Loucy (cell line): ENCODE measurements at regions not wholly inside any gene's neighbourhood (a gene's known extent, or its start where the extent isn't known, plus 50 kb on each side); places are given as distances from the start of the nearest gene placed in this dataset.

ENCODE experiments used
- H2AFZ ChIP-seq: fragments of 200-600 bp; sonication (generic); 2 replicates; pipeline ENCODE4 v1.6.0; 2016; ENCODE audit warnings: antibody characterized with exemption, mild to moderate bottlenecking, low read length, moderate library complexity
- H3F3A ChIP-seq: fragments of 200-600 bp; 2 replicates; pipeline ENCODE4 v1.6.0; 2016; ENCODE audit warnings: antibody characterized with exemption, low read depth, mild to moderate bottlenecking
- H3K27me3 ChIP-seq: fragments of 200-600 bp; sonication (generic); 2 replicates; pipeline ENCODE4 v1.6.1; 2014; ENCODE audit warnings: low read length, mild to moderate bottlenecking; ENCODE audit not compliant: insufficient read depth, poor library complexity, severe bottlenecking
- H3K36me3 ChIP-seq: fragments of 200-600 bp; sonication (generic); 2 replicates; pipeline ENCODE4 v1.6.1; 2016; ENCODE audit warnings: low read length; ENCODE audit not compliant: insufficient read depth
- H3K4me1 ChIP-seq: fragments of 200-600 bp; sonication (generic); 2 replicates; pipeline ENCODE4 v1.5.1; 2014; ENCODE audit warnings: low read length, mild to moderate bottlenecking; ENCODE audit not compliant: insufficient read depth, poor library complexity, severe bottlenecking
- H3K4me2 ChIP-seq: fragments of 200-600 bp; sonication (generic); 2 replicates; pipeline ENCODE4 v1.6.0; 2014; ENCODE audit warnings: antibody characterized with exemption, low read length, low read depth, mild to moderate bottlenecking; ENCODE audit not compliant: poor library complexity, severe bottlenecking
- H3K4me3 ChIP-seq: fragments of 200-600 bp; sonication (generic); 2 replicates; pipeline ENCODE4 v1.5.1; 2014; ENCODE audit warnings: low read length, mild to moderate bottlenecking, mixed read lengths; ENCODE audit not compliant: poor library complexity, severe bottlenecking
- H3K79me2 ChIP-seq: fragments of 200-600 bp; sonication (generic); 2 replicates; pipeline ENCODE4 v1.6.1; 2014; ENCODE audit warnings: low read length; ENCODE audit not compliant: insufficient read depth
- H3K9ac ChIP-seq: fragments of 200-600 bp; sonication (generic); 2 replicates; pipeline ENCODE4 v1.6.0; 2014; ENCODE audit warnings: mild to moderate bottlenecking, low read depth, low read length, moderate library complexity; ENCODE audit not compliant: poor library complexity, severe bottlenecking
- H3K9me2 ChIP-seq: fragments of 200-600 bp; sonication (generic); replicated peaks from 2 replicates; pipeline ENCODE4 v1.6.1; 2016; ENCODE audit warnings: low read depth, low read length, mixed read lengths
- H3K9me3 ChIP-seq: fragments of 200-600 bp; sonication (generic); 2 replicates; pipeline ENCODE4 v1.6.1; 2014; ENCODE audit warnings: mild to moderate bottlenecking, antibody characterized with exemption, low read length, low read depth; ENCODE audit not compliant: insufficient read depth
- H4K20me1 ChIP-seq: fragments of 200-600 bp; sonication (generic); 2 replicates; pipeline ENCODE4 v1.6.0; 2014; ENCODE audit warnings: antibody characterized with exemption, low read length, mild to moderate bottlenecking; ENCODE audit not compliant: insufficient read depth, poor library complexity, severe bottlenecking
- EZH2phosphoT487 ChIP-seq: fragments of 200-600 bp; IDR thresholded peaks from 2 replicates; pipeline ENCODE4 v1.6.1; 2018; ENCODE audit warnings: antibody characterized with exemption, mild to moderate bottlenecking, moderate library complexity, borderline replicate concordance
- TF ChIP-seq, protein P1 (sequence below): fragments of 200-600 bp; sonication (generic); conservative IDR thresholded peaks from 2 replicates; pipeline ENCODE4 v1.5.1; 2014; ENCODE audit warnings: mild to moderate bottlenecking, antibody characterized with exemption, low read length

DNA sequence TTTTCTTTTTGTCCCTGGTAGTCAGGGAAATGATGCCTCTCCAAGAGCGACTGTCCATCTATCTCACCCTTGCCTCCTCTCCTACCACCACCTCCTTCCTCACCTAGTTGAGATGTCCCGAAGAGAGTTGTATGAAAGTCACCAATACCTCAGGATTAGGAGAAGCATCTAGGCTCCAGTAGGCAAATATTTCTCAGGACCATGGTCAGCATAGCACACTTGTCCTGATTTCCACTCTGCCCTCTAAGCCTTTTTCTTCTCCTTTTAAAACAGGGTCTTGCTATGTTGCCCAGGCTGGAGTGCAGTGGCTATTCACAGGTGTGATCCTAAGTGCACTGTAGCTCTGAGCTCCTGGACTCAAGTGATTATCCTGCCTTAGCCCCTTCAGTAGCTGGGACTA, 268.4 kb upstream of the PELI2 start:
- Histone ChIP-seq H3K4me2 (no peak overlapping the region), H3K9ac (no peak overlapping the region), H2AFZ (no peak overlapping the region), H3K36me3 (no peaks in the 10 kb centered on the region), H3K79me2 (no peaks in the 10 kb centered on the region), H3K4me1 (no peaks in the 10 kb centered on the region), H3F3A (no peaks in the 10 kb centered on the region), H3K9me3 (no peaks in the 10 kb centered on the region), H4K20me1 (no peaks in the 10 kb centered on the region), H3K27me3 (no peaks in the 10 kb centered on the region), H3K9me2 (no peaks in the 10 kb centered on the region), H3K4me3 (no peak overlapping the region)
- TF ChIP-seq, protein P1, sequence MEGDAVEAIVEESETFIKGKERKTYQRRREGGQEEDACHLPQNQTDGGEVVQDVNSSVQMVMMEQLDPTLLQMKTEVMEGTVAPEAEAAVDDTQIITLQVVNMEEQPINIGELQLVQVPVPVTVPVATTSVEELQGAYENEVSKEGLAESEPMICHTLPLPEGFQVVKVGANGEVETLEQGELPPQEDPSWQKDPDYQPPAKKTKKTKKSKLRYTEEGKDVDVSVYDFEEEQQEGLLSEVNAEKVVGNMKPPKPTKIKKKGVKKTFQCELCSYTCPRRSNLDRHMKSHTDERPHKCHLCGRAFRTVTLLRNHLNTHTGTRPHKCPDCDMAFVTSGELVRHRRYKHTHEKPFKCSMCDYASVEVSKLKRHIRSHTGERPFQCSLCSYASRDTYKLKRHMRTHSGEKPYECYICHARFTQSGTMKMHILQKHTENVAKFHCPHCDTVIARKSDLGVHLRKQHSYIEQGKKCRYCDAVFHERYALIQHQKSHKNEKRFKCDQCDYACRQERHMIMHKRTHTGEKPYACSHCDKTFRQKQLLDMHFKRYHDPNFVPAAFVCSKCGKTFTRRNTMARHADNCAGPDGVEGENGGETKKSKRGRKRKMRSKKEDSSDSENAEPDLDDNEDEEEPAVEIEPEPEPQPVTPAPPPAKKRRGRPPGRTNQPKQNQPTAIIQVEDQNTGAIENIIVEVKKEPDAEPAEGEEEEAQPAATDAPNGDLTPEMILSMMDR = no peak
- no peak for TF ChIP-seq EZH2phosphoT487

DNA sequence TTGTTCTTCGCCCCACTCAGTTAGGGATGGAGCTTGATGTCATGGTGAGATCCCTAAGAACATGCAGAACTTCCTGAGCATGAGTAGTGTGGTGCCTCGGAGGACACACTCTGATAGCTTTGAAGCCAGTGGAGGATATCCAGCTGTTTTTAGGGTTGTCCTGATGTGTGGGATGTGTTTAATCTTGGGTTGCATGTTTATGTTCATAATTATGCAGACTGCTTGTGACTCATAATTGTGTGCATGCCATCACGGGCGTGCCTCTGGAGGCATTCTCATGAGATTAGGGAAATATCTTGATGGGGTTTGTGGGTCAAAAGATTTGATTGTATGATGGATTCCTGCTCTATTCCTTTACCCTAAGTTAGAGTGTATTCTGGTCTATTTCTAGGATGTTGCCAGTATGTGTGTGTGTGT, 267.4 kb upstream of the PELI2 start:
- H3K27me3 ChIP-seq = no peaks in the 10 kb centered on the region
- no peaks in the 10 kb centered on the region for H3K9me2 ChIP-seq
- TF ChIP-seq, protein P1 = no peak
- TF ChIP-seq EZH2phosphoT487 = no peak
- H3K36me3 ChIP-seq = no peaks in the 10 kb centered on the region
- H3K4me3 ChIP-seq = no peak overlapping the region
- no peaks in the 10 kb centered on the region for H3K9me3 ChIP-seq
- H3K79me2 ChIP-seq = no peaks in the 10 kb centered on the region
- H3K4me2 ChIP-seq = no peak overlapping the region
- no peak overlapping the region for H2AFZ ChIP-seq
- no peaks in the 10 kb centered on the region for H4K20me1 ChIP-seq
- no peak overlapping the region for H3K9ac ChIP-seq
- no peaks in the 10 kb centered on the region for H3K4me1 ChIP-seq
- H3F3A ChIP-seq = no peaks in the 10 kb centered on the region

DNA sequence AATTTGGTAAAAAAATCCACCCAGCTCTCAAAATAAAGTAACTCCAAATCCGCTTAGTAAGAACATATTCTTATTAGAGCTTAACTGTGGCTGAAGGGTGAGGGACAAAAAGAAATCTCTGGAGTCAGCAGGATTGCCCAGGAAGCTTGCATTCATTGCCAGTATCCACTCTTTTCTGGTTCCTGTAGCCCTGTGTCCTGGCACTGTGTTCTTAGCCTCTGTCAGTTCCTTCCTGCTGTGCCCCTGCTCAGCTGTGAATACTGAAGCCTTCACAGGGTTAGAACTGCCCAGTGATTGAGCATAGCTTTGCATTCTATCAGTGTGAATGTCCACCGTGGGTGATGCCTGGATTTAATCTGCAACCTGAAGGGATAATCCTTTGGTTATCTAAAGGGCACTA, 266.9 kb upstream of the PELI2 start:
- H3K4me2 ChIP-seq = no peak overlapping the region
- TF ChIP-seq, protein P1 = no peak
- TF ChIP-seq EZH2phosphoT487 = no peak
- no peak overlapping the region for H2AFZ ChIP-seq

More for the DNA sequence above, 266.9 kb upstream of the PELI2 start:
- H3K36me3 ChIP-seq = no peaks in the 10 kb centered on the region
- H3F3A ChIP-seq = no peaks in the 10 kb centered on the region
- no peaks in the 10 kb centered on the region for H3K27me3 ChIP-seq
- no peak overlapping the region for H3K9ac ChIP-seq
- H3K4me1 ChIP-seq = no peaks in the 10 kb centered on the region
- no peaks in the 10 kb centered on the region for H3K9me2 ChIP-seq
- H3K79me2 ChIP-seq = no peaks in the 10 kb centered on the region
- no peaks in the 10 kb centered on the region for H4K20me1 ChIP-seq
- no peak overlapping the region for H3K4me3 ChIP-seq
- H3K9me3 ChIP-seq = no peaks in the 10 kb centered on the region
